IPS DF 6.9 (cell line): ENCODE measurements at regions not wholly inside any gene's neighbourhood (a gene's known extent, or its start where the extent isn't known, plus 50 kb on each side); places are given as distances from the start of the nearest gene placed in this dataset.

Experiments used
- DNase-seq: peaks from one replicate; pipeline ENCODE4 v3.0.0-alpha.2; 2013; ENCODE audit warnings: low read depth, low spot score
- H3K27ac ChIP-seq: one replicate; pipeline ENCODE4 v1.5.1; 2013; ENCODE audit warnings: low read length, control low read depth
- H3K27me3 ChIP-seq: 2 replicates; pipeline ENCODE4 v1.6.1; 2013; ENCODE audit warnings: mild to moderate bottlenecking, low read length; ENCODE audit not compliant: control insufficient read depth, insufficient read depth
- H3K36me3 ChIP-seq: 2 replicates; pipeline ENCODE4 v1.6.1; 2013; ENCODE audit warnings: low read length; ENCODE audit not compliant: control insufficient read depth, insufficient read depth
- H3K4me1 ChIP-seq: 2 replicates; pipeline ENCODE4 v1.6.1; 2013; ENCODE audit warnings: low read length; ENCODE audit not compliant: control insufficient read depth, insufficient read depth
- H3K4me3 ChIP-seq: 2 replicates; pipeline ENCODE4 v1.5.1; 2013; ENCODE audit warnings: mild to moderate bottlenecking, low read length
- H3K9me3 ChIP-seq: 2 replicates; pipeline ENCODE4 v1.6.1; 2013; ENCODE audit warnings: low read length, inconsistent platforms; ENCODE audit not compliant: control insufficient read depth, insufficient read depth
- WGBS: extraction: QIAGEN DNeasy Blood & Tissue Kit; methylation state at CpG from one replicate; pipeline ENCODE4 v1.1.7; 2013; ENCODE audit warnings: mixed read lengths, missing lambda C conversion rate; ENCODE audit not compliant: insufficient read length, insufficient coverage; 5-methylcytosine and 5-hydroxymethylcytosine counted together

DNA sequence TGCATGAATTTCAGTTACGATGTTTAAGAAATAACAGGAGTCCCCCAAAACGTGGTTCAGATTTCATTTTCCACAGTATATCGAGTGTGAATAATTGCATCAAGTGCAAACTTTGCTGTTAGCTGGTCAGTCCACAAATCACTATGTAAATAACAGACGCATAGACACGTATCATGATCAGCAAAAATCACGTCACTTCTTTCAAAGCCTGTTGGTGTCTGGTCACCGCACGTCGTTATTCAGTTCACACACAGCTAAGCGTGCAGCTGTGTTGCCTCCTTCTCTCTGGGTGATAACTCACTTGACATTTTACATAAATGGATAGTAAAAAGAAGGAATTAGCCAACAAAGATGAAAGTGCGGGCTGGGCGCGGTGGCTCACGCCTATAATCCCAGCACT lies 126.8 kb upstream of the MED13L start:
- Histone ChIP-seq H3K4me3 (no peak overlapping the region), H3K9me3 (no peaks in the 10 kb centered on the region), H3K36me3 (no peaks in the 10 kb centered on the region), H3K27me3 (no peaks in the 10 kb centered on the region), H3K4me1 (no peaks in the 10 kb centered on the region), H3K27ac (no peak overlapping the region)
- no CpG with 5 or more reads among the region's 14 CpGs for WGBS
- no peak for DNase-seq

GRCh38 chr12:116404913-116405611 lies 127.6 kb upstream of the MED13L start:
- no peaks in the 10 kb centered on the region for H3K36me3 ChIP-seq
- no peaks in the 10 kb centered on the region for H3K4me1 ChIP-seq
- no peak overlapping the region for H3K4me3 ChIP-seq
- no peaks in the 10 kb centered on the region for H3K27me3 ChIP-seq
- no peaks in the 10 kb centered on the region for H3K9me3 ChIP-seq
- H3K27ac ChIP-seq = no peak overlapping the region
- no peak for DNase-seq
- WGBS = no CpG with 5 or more reads among the region's 6 CpGs

DNA sequence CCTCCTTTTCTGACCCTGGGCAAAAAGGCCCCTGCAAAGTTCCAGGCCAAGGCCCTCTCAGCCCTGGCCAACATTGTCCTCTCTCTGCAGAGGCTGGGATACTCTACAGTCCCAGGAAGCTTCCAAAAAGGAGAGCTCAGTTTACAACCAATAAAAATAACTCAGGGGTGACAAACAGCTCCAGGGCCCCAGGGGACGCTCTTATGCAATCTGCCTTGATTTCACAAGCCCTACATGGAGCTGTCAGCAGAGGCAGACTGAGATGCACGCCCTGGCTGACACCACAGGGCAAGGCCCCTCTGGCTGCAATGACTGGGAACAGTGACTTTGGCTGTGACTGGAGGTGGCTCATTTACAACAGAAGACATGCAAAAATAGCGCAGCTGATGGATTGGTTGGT lies 129.0 kb upstream of the MED13L start:
- Histone ChIP-seq H3K4me1 (no peaks in the 10 kb centered on the region), H3K36me3 (no peaks in the 10 kb centered on the region), H3K4me3 (no peak overlapping the region), H3K9me3 (no peaks in the 10 kb centered on the region), H3K27ac (no peak overlapping the region), H3K27me3 (no peaks in the 10 kb centered on the region)
- no CpG with 5 or more reads among the region's 3 CpGs for WGBS
- DNase-seq = no peak

- no peak overlapping the region for H3K4me3 ChIP-seq
- no CpG with 5 or more reads among the region's 13 CpGs for WGBS
- H3K27me3 ChIP-seq = no peaks in the 10 kb centered on the region
- DNase-seq = no peak
- H3K4me1 ChIP-seq = no peaks in the 10 kb centered on the region
- no peak overlapping the region for H3K27ac ChIP-seq
- H3K9me3 ChIP-seq = no peaks in the 10 kb centered on the region
- no peaks in the 10 kb centered on the region for H3K36me3 ChIP-seq
Observed at GRCh38 chr12:116408489-116409250, 131.2 kb upstream of the MED13L start.

GRCh38 chr12:116411977-116412376 lies 134.5 kb upstream of the MED13L start:
- no peak overlapping the region for H3K27ac ChIP-seq
- no peak overlapping the region for H3K4me3 ChIP-seq
- no peak for DNase-seq
- H3K9me3 ChIP-seq = no peaks in the 10 kb centered on the region
- no peaks in the 10 kb centered on the region for H3K36me3 ChIP-seq
- no peaks in the 10 kb centered on the region for H3K27me3 ChIP-seq
- no CpG with 5 or more reads among the region's 3 CpGs for WGBS
- H3K4me1 ChIP-seq = no peaks in the 10 kb centered on the region; the same call in 1 of the 2 replicates

DNA sequence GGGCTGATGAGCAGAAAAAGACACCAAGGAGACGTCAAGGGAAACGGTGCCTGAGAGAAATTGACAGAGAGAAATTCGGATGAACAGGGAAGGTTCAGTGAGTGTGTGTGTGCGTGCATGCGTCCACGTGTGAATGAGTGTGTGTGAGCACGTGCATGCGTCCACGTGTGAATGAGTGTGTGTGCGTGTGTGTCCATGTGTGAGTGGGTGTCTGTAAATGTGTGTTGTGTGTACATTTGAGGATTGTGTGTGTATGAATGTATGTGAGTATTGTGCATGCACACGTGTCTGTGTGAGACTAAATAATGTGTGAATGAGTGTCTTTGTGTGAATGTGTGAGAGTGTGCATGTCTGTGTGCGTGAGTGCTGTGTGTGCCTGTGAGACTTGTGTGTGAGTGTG lies 137.4 kb upstream of the MED13L start:
- Histone ChIP-seq H3K27ac (no peak overlapping the region), H3K9me3 (no peaks in the 10 kb centered on the region), H3K36me3 (no peaks in the 10 kb centered on the region), H3K27me3 (no peaks in the 10 kb centered on the region), H3K4me1 (no peaks in the 10 kb centered on the region; the same call in 1 of the 2 replicates), H3K4me3 (no peak overlapping the region)
- no peak for DNase-seq
- WGBS = 100% methylated on average over 1 of the region's 12 CpGs

DNA sequence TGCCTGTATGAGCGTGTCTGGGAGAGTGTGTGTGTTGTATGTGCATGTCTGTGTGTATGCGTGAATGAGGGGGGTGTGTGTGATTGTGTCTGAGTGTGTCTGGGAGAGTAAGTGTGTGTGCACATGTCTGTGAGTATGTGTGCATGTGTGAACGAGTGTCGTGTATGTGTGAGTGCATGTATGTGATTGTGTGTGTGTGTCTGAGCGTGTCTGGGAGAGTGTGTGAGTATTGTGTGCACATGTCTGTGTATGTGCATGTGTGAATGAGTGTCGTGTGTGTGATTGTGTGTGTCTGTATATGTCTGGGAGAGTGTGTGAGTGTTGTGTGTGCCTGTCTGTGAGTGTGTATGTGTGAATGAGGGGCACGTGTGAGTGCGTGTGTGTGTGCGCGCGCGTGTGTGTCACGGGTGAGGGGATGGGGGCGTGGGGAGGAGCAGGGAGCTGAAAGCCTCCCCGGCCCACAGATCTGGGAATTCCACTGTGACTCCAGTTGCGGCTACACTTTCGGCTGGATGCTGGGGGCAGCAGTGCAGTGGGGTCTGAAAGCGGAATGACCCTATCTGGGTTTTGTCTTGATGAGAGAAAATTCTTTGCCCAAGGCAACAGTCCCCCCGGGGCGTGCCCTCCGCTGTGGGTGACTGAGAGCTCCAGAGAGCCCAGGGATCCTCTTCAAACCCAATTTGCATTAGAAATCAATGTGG lies 138.1 kb upstream of the MED13L start:
- Histone ChIP-seq H3K9me3 (no peaks in the 10 kb centered on the region), H3K4me1 (no peaks in the 10 kb centered on the region; the same call in 1 of the 2 replicates), H3K36me3 (no peaks in the 10 kb centered on the region), H3K27ac (no peak overlapping the region), H3K27me3 (no peaks in the 10 kb centered on the region), H3K4me3 (no peak overlapping the region)
- DNase-seq = no peak
- 98% methylated on average over 8 of the region's 21 CpGs for WGBS

GRCh38 chr12:116416166-116416565 lies 138.7 kb upstream of the MED13L start:
- H3K4me1 ChIP-seq = no peaks in the 10 kb centered on the region; the same call in 1 of the 2 replicates
- no peak overlapping the region for H3K4me3 ChIP-seq
- no peaks in the 10 kb centered on the region for H3K36me3 ChIP-seq
- H3K9me3 ChIP-seq = no peaks in the 10 kb centered on the region
- WGBS = no CpG with 5 or more reads among the region's 3 CpGs
- no peak overlapping the region for H3K27ac ChIP-seq
- H3K27me3 ChIP-seq = no peaks in the 10 kb centered on the region
- no peak for DNase-seq

GRCh38 chr12:116418551-116418950 lies 140.6 kb upstream of the MAP1LC3B2 start:
- Histone ChIP-seq H3K9me3 (no peaks in the 10 kb centered on the region), H3K27me3 (no peaks in the 10 kb centered on the region), H3K27ac (no peak overlapping the region), H3K4me1 (no peaks in the 10 kb centered on the region; the same call in 1 of the 2 replicates), H3K4me3 (no peak overlapping the region), H3K36me3 (no peaks in the 10 kb centered on the region)
- WGBS = no CpG with 5 or more reads among the region's 9 CpGs
- no peak for DNase-seq

- Histone ChIP-seq H3K9me3 (no peaks in the 10 kb centered on the region), H3K27ac (no peak overlapping the region), H3K36me3 (no peaks in the 10 kb centered on the region), H3K4me3 (no peak overlapping the region), H3K27me3 (no peaks in the 10 kb centered on the region), H3K4me1 (no peaks in the 10 kb centered on the region; the same call in 1 of the 2 replicates)
- no peak for DNase-seq
- no CpG with 5 or more reads among the region's 8 CpGs for WGBS
Observed at GRCh38 chr12:116420227-116420880, 138.8 kb upstream of the MAP1LC3B2 start.
